C4-2B (cell line): ENCODE measurements at regions not wholly inside any gene's neighbourhood (a gene's known extent, or its start where the extent isn't known, plus 50 kb on each side); places are given as distances from the start of the nearest gene placed in this dataset.
"Not testable (repeated sequence)": the region's sequence is repeated elsewhere in the genome, so short reads cannot be mapped to it uniquely, and the experiment has no call there.

Experiments used
- H3K27ac ChIP-seq: fragments of 450-650 bp; 2 replicates; pipeline ENCODE4 v1.5.1; 2017
- ZFX ChIP-seq: fragments of 450-650 bp; IDR thresholded peaks from 2 replicates; pipeline ENCODE4 v1.6.1; 2017
- TF ChIP-seq, protein P1 (sequence below): fragments of 450-650 bp; conservative IDR thresholded peaks from 2 replicates; pipeline ENCODE4 v1.5.1; 2017; ENCODE audit warnings: mild to moderate bottlenecking

DNA sequence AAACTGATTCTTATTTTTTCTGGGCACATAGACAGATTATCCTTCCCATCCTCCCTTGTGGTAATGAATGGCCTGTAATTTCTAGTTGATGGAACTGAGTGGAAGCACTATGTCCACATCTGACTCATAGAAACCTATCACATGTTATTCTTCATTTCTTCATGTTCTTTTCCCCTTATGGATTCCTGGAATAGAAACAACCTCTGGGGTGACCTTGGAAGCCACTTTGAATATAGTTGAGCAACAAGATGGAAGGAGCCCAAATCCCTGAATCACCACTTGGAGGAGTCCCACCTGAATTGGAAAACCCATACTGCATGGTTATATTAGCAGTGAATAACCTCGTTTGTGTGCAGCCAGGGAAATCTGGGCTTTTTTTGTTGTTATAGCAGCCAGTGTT lies 137.8 kb downstream of the MID1IP1 start:
- no peak overlapping the region for H3K27ac ChIP-seq
- no peak for TF ChIP-seq ZFX
- TF ChIP-seq, protein P1, sequence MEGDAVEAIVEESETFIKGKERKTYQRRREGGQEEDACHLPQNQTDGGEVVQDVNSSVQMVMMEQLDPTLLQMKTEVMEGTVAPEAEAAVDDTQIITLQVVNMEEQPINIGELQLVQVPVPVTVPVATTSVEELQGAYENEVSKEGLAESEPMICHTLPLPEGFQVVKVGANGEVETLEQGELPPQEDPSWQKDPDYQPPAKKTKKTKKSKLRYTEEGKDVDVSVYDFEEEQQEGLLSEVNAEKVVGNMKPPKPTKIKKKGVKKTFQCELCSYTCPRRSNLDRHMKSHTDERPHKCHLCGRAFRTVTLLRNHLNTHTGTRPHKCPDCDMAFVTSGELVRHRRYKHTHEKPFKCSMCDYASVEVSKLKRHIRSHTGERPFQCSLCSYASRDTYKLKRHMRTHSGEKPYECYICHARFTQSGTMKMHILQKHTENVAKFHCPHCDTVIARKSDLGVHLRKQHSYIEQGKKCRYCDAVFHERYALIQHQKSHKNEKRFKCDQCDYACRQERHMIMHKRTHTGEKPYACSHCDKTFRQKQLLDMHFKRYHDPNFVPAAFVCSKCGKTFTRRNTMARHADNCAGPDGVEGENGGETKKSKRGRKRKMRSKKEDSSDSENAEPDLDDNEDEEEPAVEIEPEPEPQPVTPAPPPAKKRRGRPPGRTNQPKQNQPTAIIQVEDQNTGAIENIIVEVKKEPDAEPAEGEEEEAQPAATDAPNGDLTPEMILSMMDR, result no peak

DNA sequence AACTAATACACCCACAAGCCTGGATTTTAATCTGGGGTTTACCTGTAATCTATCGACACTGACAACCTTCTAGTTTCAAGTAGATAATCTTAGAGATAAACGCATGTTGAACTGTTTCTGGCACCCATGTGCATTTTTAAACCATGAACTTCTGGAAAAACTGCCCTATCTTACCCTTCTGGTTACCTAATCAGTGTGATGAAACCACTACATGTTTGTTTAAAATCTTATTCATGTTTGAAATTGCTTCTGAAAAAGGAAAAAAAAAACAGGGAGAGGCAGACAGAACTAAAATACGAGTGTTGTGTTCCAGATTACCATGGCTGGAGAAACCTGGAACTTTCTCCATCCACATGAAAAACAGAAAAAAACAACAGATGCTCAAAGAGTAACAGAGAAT lies 139.3 kb downstream of the MID1IP1 start:
- TF ChIP-seq ZFX, result no peak
- no peak overlapping the region for H3K27ac ChIP-seq

DNA sequence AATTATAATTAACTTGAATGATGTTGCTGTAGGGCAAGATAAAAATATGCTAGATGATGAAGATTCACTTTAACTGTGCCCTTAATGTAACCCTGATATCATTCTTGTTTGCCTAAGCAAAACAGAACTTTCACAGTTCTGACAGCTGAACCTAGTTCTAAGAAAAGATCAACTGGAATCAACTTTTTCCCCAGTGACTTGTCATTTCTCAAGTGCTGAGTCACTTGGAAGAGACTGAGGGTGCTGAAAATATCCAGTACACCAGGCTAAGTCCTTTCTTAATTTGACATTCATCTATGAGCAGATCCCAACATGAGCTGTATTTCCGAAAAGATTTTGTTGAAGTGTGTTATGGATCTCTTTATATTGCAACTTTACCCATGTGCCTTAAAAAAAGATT lies 140.4 kb downstream of the MID1IP1 start:
- no peak overlapping the region for H3K27ac ChIP-seq
- TF ChIP-seq ZFX, result no peak

DNA sequence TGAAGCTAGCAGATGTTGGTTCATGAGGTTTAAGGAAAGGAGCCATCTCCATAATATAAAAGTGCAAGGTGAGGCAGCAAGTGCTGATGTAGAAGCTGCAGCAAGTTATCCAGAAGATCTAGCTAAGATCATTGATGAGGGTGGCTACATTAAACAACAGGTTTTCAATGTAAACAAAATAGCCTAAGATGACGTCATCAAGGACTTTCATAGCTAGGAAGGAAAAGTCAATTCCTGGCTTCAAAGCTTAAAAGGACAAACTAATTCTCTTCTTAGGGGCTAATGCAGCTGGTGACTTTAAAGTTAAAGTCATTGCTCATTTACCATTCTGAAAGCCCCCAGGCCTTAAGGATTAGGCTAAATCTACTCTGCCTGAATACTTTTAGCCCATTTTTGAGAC lies 141.9 kb downstream of the MID1IP1 start:
- no peak overlapping the region for H3K27ac ChIP-seq
- TF ChIP-seq ZFX, result no peak
- TF ChIP-seq, protein P1, result no peak

DNA sequence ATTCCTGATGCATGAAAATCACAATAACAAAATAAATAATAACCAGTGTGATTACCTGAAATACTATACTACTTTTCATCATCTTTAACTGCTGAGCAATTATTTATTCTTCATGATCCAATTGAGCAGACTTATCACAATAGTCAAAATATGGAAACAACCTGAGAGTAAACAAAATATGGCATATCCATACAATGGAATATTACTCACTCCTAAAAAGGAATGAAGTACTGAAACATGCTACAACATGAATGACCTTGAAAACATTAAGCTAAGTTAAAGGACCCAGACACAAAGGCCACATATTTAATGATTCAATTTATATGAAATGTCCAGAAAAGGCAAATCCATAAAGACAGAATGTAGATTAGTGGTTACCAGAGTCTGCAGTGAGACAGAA lies 146.8 kb downstream of the MID1IP1 start:
- TF ChIP-seq ZFX, result no peak
- TF ChIP-seq, protein P1, result no peak
- H3K27ac ChIP-seq, result no peak overlapping the region

DNA sequence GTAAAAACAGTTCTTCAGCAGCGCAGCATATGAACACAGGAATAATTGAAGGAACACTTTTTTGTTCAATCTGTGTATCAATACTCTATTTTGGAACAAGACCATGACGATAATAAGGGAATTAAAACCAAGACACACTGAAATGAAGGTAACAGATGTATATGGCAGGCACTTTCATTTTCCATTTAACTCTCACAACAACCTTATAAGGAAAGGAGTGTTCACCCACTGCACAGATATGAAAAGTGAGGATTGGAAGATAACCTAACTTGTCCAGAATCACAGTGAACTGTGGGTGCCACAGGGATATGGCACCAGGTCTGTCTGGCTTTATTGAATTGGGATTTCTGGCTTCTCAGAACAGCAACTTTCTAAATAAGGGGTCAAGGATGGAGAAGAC lies 153.3 kb downstream of the MID1IP1 start:
- no peak overlapping the region for H3K27ac ChIP-seq
- TF ChIP-seq, protein P1, result no peak
- no peak for TF ChIP-seq ZFX

DNA sequence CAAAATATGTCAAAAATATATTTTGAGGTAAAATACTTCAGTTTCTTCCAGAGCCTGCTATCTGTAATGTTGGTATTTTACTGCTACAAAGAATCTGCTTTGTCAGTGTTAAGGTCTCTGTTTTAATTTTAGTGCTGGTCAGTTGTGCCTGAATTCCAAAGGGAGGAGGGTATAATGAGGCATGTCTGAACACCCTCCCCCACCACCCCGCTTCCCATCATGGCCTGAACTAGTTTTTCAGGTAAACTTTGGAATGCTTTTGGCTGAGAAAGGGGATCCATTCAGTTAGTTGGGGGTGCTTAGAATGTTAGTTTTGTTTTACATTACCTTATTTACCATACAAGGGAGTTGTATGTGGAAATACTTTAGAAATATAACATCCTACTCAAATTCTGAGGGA lies 158.5 kb downstream of the MID1IP1 start:
- TF ChIP-seq ZFX, result no peak
- TF ChIP-seq, protein P1, result no peak
- H3K27ac ChIP-seq, result no peak overlapping the region

DNA sequence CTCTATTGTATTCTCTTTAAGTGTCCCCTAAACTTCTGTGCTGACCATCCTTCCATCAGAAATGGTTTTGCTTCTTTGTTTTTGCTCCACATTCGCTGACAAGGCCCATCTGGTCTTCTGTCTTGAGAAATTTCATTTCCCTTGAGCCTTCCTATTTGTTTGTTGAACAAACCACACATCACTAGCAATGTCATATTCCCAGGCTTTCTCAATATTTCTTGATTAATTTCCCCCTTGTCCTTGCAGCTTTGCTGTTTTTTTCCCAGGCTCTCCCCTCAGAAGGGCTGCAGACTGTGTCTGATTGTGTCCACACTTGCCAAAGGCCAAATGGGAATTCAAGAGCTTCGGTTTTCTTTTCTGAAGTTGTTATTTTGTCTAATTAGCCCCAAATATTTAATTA lies 158.9 kb downstream of the MID1IP1 start:
- no peak overlapping the region for H3K27ac ChIP-seq
- TF ChIP-seq ZFX, result no peak
- TF ChIP-seq, protein P1, result no peak

DNA sequence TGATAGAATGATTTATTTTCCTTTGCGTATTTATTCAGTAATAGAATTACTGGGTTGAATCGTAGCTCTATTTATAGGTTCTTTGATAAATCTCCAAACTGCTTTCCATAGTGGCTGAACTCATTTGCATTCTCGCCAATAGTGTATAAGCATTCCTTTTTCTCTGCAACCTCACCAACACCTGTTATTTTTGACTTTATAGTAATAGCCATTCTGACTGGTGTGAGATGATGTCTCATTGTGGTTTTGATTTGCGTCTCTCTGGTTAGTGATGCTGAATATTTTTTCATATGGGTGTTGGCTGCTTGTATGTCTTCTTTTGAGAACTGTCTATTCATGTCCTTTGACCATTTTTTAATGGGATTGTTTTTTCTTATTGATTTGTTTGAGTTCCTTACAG lies 160.7 kb downstream of the MID1IP1 start:
- H3K27ac ChIP-seq, result no peak overlapping the region
- TF ChIP-seq ZFX, result no peak
- TF ChIP-seq, protein P1, result no peak

DNA sequence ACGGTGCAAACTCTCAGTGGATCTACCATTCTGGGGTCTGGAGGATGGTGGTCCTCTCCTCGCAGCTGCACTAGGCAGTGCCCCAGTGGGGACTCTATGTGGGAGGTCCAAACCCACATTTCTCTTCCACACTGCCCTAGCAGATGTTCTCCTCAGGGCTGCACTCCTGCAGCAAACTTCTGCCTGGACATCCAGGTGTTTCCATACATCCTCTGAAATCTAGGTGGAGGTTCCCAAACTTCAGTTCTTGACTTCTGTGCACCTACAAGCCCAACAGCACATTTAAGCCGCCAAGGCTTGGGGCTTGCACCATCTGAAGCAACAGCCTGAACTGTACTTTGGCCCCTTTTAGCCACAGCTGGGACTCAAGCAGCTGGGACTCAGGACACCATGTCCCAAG lies 162.0 kb downstream of the MID1IP1 start:
- not testable (repeated sequence) for H3K27ac ChIP-seq
